H9 (cell line): ENCODE measurements at regions not wholly inside any gene's neighbourhood (a gene's known extent, or its start where the extent isn't known, plus 50 kb on each side); places are given as distances from the start of the nearest gene placed in this dataset.

Source experiments
- DNase-seq: peaks from one replicate; pipeline ENCODE4 v3.0.0-alpha.2; 2017
- H2AFZ ChIP-seq: one replicate; pipeline ENCODE4 v1.6.1; 2013; ENCODE audit warnings: mild to moderate bottlenecking, low read length, control low read depth, moderate library complexity
- H2AK5ac ChIP-seq: 2 replicates; pipeline ENCODE4 v1.6.1; 2013; ENCODE audit warnings: low read length, control low read depth, mixed read lengths; ENCODE audit not compliant: insufficient read length
- H2BK120ac ChIP-seq: one replicate; pipeline ENCODE4 v1.6.1; 2013; ENCODE audit warnings: low read depth, mild to moderate bottlenecking, low read length, control low read depth, inconsistent platforms; ENCODE audit not compliant: poor library complexity, severe bottlenecking
- H2BK12ac ChIP-seq: 2 replicates; pipeline ENCODE4 v1.6.1; 2013; ENCODE audit warnings: low read length, control low read depth, mixed read lengths, low read depth; ENCODE audit not compliant: insufficient read length
- H2BK15ac ChIP-seq: 2 replicates; pipeline ENCODE4 v1.6.1; 2013; ENCODE audit warnings: low read depth, low read length, control low read depth
- H2BK20ac ChIP-seq: one replicate; pipeline ENCODE4 v1.6.1; 2013; ENCODE audit warnings: low read depth, mild to moderate bottlenecking, low read length, control low read depth, inconsistent platforms; ENCODE audit not compliant: poor library complexity, severe bottlenecking
- H2BK5ac ChIP-seq: 2 replicates; pipeline ENCODE4 v1.6.1; 2013; ENCODE audit warnings: low read length, control low read depth, mixed read lengths; ENCODE audit not compliant: insufficient read length
- H3K14ac ChIP-seq: 2 replicates; pipeline ENCODE4 v1.6.1; 2013; ENCODE audit warnings: low read length, control low read depth; ENCODE audit not compliant: insufficient read depth
- H3K18ac ChIP-seq: 2 replicates; pipeline ENCODE4 v1.6.1; 2013; ENCODE audit warnings: low read depth, mild to moderate bottlenecking, mixed read lengths, low read length, control low read depth; ENCODE audit not compliant: insufficient read length
- H3K23ac ChIP-seq: 2 replicates; pipeline ENCODE4 v1.6.1; 2013; ENCODE audit warnings: low read length, control low read depth, mixed read lengths, low read depth; ENCODE audit not compliant: insufficient read length
- H3K23me2 ChIP-seq: 2 replicates; pipeline ENCODE4 v1.6.1; 2013; ENCODE audit warnings: low read depth, mild to moderate bottlenecking, mixed read lengths, low read length, control low read depth; ENCODE audit not compliant: insufficient read length, poor library complexity, severe bottlenecking
- H3K27ac ChIP-seq: 2 replicates; pipeline ENCODE4 v1.5.1; 2013; ENCODE audit warnings: low read length, control low read depth, mixed read lengths, low read depth; ENCODE audit not compliant: insufficient read length
- H3K27me3 ChIP-seq: 2 replicates; pipeline ENCODE4 v1.6.1; 2013; ENCODE audit warnings: low read length, control low read depth, inconsistent platforms; ENCODE audit not compliant: insufficient read depth
- H3K4ac ChIP-seq: 2 replicates; pipeline ENCODE4 v1.6.1; 2013; ENCODE audit warnings: low read depth, mild to moderate bottlenecking, control low read depth, inconsistent platforms, low read length, moderate library complexity
- H3K4me1 ChIP-seq: 2 replicates; pipeline ENCODE4 v1.6.1; 2013; ENCODE audit warnings: low read length, control low read depth, inconsistent platforms; ENCODE audit not compliant: insufficient read depth
- H3K4me2 ChIP-seq: 2 replicates; pipeline ENCODE4 v1.6.1; 2013; ENCODE audit warnings: low read length, control low read depth, mixed read lengths; ENCODE audit not compliant: insufficient read length, insufficient read depth
- H3K56ac ChIP-seq: 2 replicates; pipeline ENCODE4 v1.6.1; 2013; ENCODE audit warnings: low read depth, mild to moderate bottlenecking, mixed read lengths, low read length, control low read depth; ENCODE audit not compliant: insufficient read length
- H3K79me1 ChIP-seq: 2 replicates; pipeline ENCODE4 v1.6.1; 2013; ENCODE audit warnings: low read depth, mild to moderate bottlenecking, moderate library complexity, low read length, control low read depth, inconsistent platforms; ENCODE audit not compliant: insufficient read depth, poor library complexity, severe bottlenecking
- H3K79me2 ChIP-seq: 2 replicates; pipeline ENCODE4 v1.6.1; 2013; ENCODE audit warnings: low read length, control low read depth, inconsistent platforms; ENCODE audit not compliant: insufficient read depth
- H3K9ac ChIP-seq: 2 replicates; pipeline ENCODE4 v1.6.1; 2013; ENCODE audit warnings: low read length, control low read depth, mixed read lengths; ENCODE audit not compliant: insufficient read length; ENCODE audit errors: extremely low read depth
- H3K9me3 ChIP-seq: one replicate; pipeline ENCODE4 v1.6.1; 2013; ENCODE audit warnings: low read depth, low read length, inconsistent platforms; ENCODE audit not compliant: control insufficient read depth
- H3T11ph ChIP-seq: one replicate; pipeline ENCODE4 v1.6.1; 2013; ENCODE audit warnings: mild to moderate bottlenecking, low read length, control low read depth, inconsistent platforms
- H4K20me1 ChIP-seq: one replicate; pipeline ENCODE4 v1.6.1; 2013; ENCODE audit not compliant: control insufficient read depth, insufficient read length, insufficient read depth
- H4K5ac ChIP-seq: 2 replicates; pipeline ENCODE4 v1.6.1; 2013; ENCODE audit warnings: low read depth, mild to moderate bottlenecking, mixed read lengths, low read length, control low read depth; ENCODE audit not compliant: insufficient read length
- H4K8ac ChIP-seq: replicated peaks from 2 replicates; pipeline ENCODE4 v1.6.1; 2013; ENCODE audit warnings: low read length, control low read depth, mixed read lengths, low read depth; ENCODE audit not compliant: insufficient read length
- H4K91ac ChIP-seq: 2 replicates; pipeline ENCODE4 v1.6.1; 2013; ENCODE audit warnings: low read depth, mild to moderate bottlenecking, moderate library complexity, mixed read lengths, low read length, control low read depth; ENCODE audit not compliant: insufficient read length
- H3K27ac Mint-ChIP-seq, 3 experiments: 2 replicates in 2 of 3; 3 replicates in 1 of 3; pipeline ENCODE4 v1.8.0; 2020 to 2021; ENCODE audit warnings: mixed read lengths in 3 of 3, mild to moderate bottlenecking in 1 of 3, moderate library complexity in 1 of 3
- H3K27me3 Mint-ChIP-seq: 2 replicates; pipeline ENCODE4 v1.8.0; 2021; ENCODE audit warnings: low read depth, mild to moderate bottlenecking, moderate library complexity, mixed read lengths
- H3K36me3 Mint-ChIP-seq, 3 experiments: 2 replicates in 2 of 3; 3 replicates in 1 of 3; pipeline ENCODE4 v1.8.0; 2020 to 2021; ENCODE audit warnings: low read depth in 3 of 3, mixed read lengths in 3 of 3; ENCODE audit not compliant: insufficient read depth in 1 of 3
- H3K4me1 Mint-ChIP-seq, 2 experiments: 2 replicates each; pipeline ENCODE4 v1.8.0; 2020; ENCODE audit warnings: mixed read lengths in 2 of 2
- H3K4me3 Mint-ChIP-seq, 2 experiments: 2 replicates in 1 of 2; 3 replicates in 1 of 2; pipeline ENCODE4 v1.8.0; 2020 to 2021; ENCODE audit warnings: mild to moderate bottlenecking in 2 of 2, mixed read lengths in 2 of 2, moderate library complexity in 1 of 2
- H3K9me3 Mint-ChIP-seq, 2 experiments: 2 replicates in 1 of 2; 3 replicates in 1 of 2; pipeline ENCODE4 v1.8.0; 2020; ENCODE audit warnings: mild to moderate bottlenecking in 2 of 2, mixed read lengths in 2 of 2, moderate library complexity in 1 of 2
- CTCF ChIP-seq: fragments of 200-600 bp; sonication (generic); conservative IDR thresholded peaks from 3 replicates; pipeline ENCODE4 v1.8.0; 2021; ENCODE audit warnings: antibody characterized with exemption, mild to moderate bottlenecking
- WGBS: extraction: QIAGEN DNeasy Blood & Tissue Kit; methylation state at CpG from one replicate; pipeline ENCODE4 v1.1.7; 2013; ENCODE audit warnings: missing lambda C conversion rate, low lambda C conversion rate, mixed read lengths; ENCODE audit not compliant: insufficient read length; ENCODE audit errors: extremely low coverage; 5-methylcytosine and 5-hydroxymethylcytosine counted together

DNA sequence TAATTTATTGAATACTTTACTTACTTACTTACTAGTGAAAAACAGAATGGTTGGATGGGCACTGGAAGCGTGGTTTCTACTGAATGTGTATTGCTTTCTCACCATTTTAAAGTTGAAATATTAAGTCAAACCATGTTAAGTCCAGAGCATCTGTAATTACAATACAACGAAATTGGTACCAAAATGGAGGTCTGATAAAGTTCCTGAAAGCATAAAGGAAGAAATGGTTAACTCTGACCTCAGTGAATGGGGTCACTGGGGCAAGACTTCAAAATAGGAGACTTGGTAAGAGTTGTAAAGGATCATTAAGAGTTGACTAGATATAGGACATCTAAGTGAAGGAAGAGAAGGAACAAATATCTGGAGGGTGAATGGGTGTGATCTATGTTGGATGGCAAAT lies 237.1 kb downstream of the MAF start:
- Mint-ChIP-seq H3K9me3 (peaks cover 0 to 3% of the 10 kb centered on the region in 2 experiments; a peak in 3 of 5 replicates), H3K36me3 (no peaks in the 10 kb centered on the region; a peak in 1 of 7 replicates), H3K27me3 (no peaks in the 10 kb centered on the region), H3K4me1 (peaks cover 5 to 7% of the 10 kb centered on the region in 2 experiments), H3K27ac (no peak overlapping the region; a peak in 1 of 7 replicates), H3K4me3 (no peak overlapping the region)
- H3K4ac ChIP-seq, result no peak overlapping the region
- no peaks in the 10 kb centered on the region for H3K9me3 ChIP-seq
- WGBS, result no CpG with 5 or more reads among the region's 2 CpGs
- no peak overlapping the region for H3K27ac ChIP-seq
- H3K79me2 ChIP-seq, result no peaks in the 10 kb centered on the region
- DNase-seq, result no peak
- H2BK15ac ChIP-seq, result no peak overlapping the region
- no peak overlapping the region for H3K14ac ChIP-seq
- no peak overlapping the region for H2AK5ac ChIP-seq
- no peaks in the 10 kb centered on the region for H3K27me3 ChIP-seq
- no peaks in the 10 kb centered on the region for H3K79me1 ChIP-seq
- no peak overlapping the region for H2BK120ac ChIP-seq
- no peak overlapping the region for H3K56ac ChIP-seq
- H2BK5ac ChIP-seq, result no peak overlapping the region
- no peak overlapping the region for H2BK20ac ChIP-seq
- no peak overlapping the region for H3T11ph ChIP-seq
- H3K4me1 ChIP-seq, result no peaks in the 10 kb centered on the region
- H4K20me1 ChIP-seq, result no peaks in the 10 kb centered on the region
- no peak overlapping the region for H4K5ac ChIP-seq
- no peak overlapping the region for H3K9ac ChIP-seq
- H4K8ac ChIP-seq, result no peak overlapping the region
- H2BK12ac ChIP-seq, result no peak overlapping the region
- no peak for TF ChIP-seq CTCF
- H2AFZ ChIP-seq, result no peak overlapping the region
- H3K23me2 ChIP-seq, result no peaks in the 10 kb centered on the region
- H3K4me2 ChIP-seq, result no peak overlapping the region
- H4K91ac ChIP-seq, result no peak overlapping the region
- H3K23ac ChIP-seq, result no peak overlapping the region
- H3K18ac ChIP-seq, result no peak overlapping the region
